HepG2 (cell line): ENCODE measurements at regions not wholly inside any gene's neighbourhood (a gene's known extent, or its start where the extent isn't known, plus 50 kb on each side); places are given as distances from the start of the nearest gene placed in this dataset.

Experiments used
- ATAC-seq: fragments of 200-7000 bp; cut with Tn5 transposase; 3 replicates; pipeline ENCODE4 v1.9.1; 2020; ENCODE audit warnings: mild to moderate bottlenecking, moderate library complexity
- BruUV-seq: library from RNA; stranded (reverse); fragments of 400-500 nt; replicated peaks from 2 replicates; lab custom pipeline; 2021; lab: Mats Ljungman, UMichigan
- CTCF ChIA-PET: fragments of 300-600 bp; formaldehyde crosslinking; extraction: SDS; loops from one replicate; lab custom pipeline; 2021; ENCODE audit warnings: low total read pairs, inconsistent platforms, low intra/inter-chr PET ratio; lab: Yijun Ruan, JAX
- POLR2A ChIA-PET: fragments of 350-600 bp; sonication (Branson Sonifier 250); formaldehyde crosslinking; loops from one replicate; lab custom pipeline; 2020; ENCODE audit warnings: antibody characterized with exemption, inconsistent platforms; lab: Yijun Ruan, JAX
- DNase-seq: peaks from one replicate; pipeline ENCODE4 v3.0.0-alpha.2; 2015; ENCODE audit warnings: low spot score
- FAIRE-seq: peaks from 3 replicates; lab custom pipeline; 2011; peaks lifted over from hg19 to GRCh38; lab: Jason Lieb, UNC
- H2AFZ ChIP-seq: one replicate; pipeline ENCODE4 v1.6.1; 2011; ENCODE audit warnings: low read length, inconsistent platforms
- H3K27ac ChIP-seq: fragments of 300-600 bp; 3 replicates; pipeline ENCODE4 v1.8.0; 2011; ENCODE audit warnings: mixed run types, mild to moderate bottlenecking, mixed read lengths, low read length, inconsistent platforms; ENCODE audit not compliant: insufficient read depth; ENCODE audit errors: extremely low read length
- H3K27me3 ChIP-seq, 2 experiments: fragments of 200-600 bp in 1 of 2; 2 replicates in 1 of 2; 3 replicates in 1 of 2; pipeline versions ENCODE4 v1.6.0 to v1.8.0; 2011; ENCODE audit warnings: low read length in 2 of 2, mild to moderate bottlenecking in 2 of 2, moderate library complexity in 2 of 2, inconsistent platforms in 1 of 2; ENCODE audit not compliant: insufficient read depth in 2 of 2, control insufficient read depth in 1 of 2
- H3K36me3 ChIP-seq, 2 experiments: fragments of 200-600 bp in 1 of 2; replicated peaks in 1 of 2; 2 replicates in 1 of 2; 3 replicates in 1 of 2; pipeline versions ENCODE4 v1.5.1 to v1.8.0; 2011; ENCODE audit warnings: low read length in 2 of 2, inconsistent platforms in 1 of 2; ENCODE audit not compliant: insufficient read depth in 2 of 2, control insufficient read depth in 1 of 2
- H3K4me1 ChIP-seq: 2 replicates; pipeline ENCODE4 v1.5.1; 2012; ENCODE audit warnings: low read length, inconsistent platforms; ENCODE audit not compliant: insufficient read depth
- H3K4me2 ChIP-seq: 2 replicates; pipeline ENCODE4 v1.6.0; 2011; ENCODE audit warnings: low read depth, low read length, inconsistent platforms
- H3K4me3 ChIP-seq, 3 experiments: fragments of 200-600 bp in 1 of 3; sonication (generic), shearing (Covaris generic) in 1 of 3; replicated peaks in 1 of 3; 2 replicates each; pipeline ENCODE4 v1.5.1; 2011 to 2016; ENCODE audit warnings: low read length in 3 of 3, inconsistent platforms in 2 of 3, low read depth in 2 of 3, mild to moderate bottlenecking in 2 of 3, control low read depth in 1 of 3, mixed read lengths in 1 of 3; ENCODE audit not compliant: insufficient read depth in 1 of 3
- H3K79me2 ChIP-seq: one replicate; pipeline ENCODE4 v1.6.1; 2011; ENCODE audit warnings: low read length, inconsistent platforms; ENCODE audit not compliant: insufficient read depth
- H3K9ac ChIP-seq: 2 replicates; pipeline ENCODE4 v1.6.0; 2011; ENCODE audit warnings: mild to moderate bottlenecking, low read depth, low read length, inconsistent platforms; ENCODE audit not compliant: insufficient read depth
- H3K9me3 ChIP-seq: 2 replicates; pipeline ENCODE4 v1.5.1; 2012; ENCODE audit warnings: mild to moderate bottlenecking, low read length
- H4K20me1 ChIP-seq: 2 replicates; pipeline ENCODE4 v1.6.0; 2011; ENCODE audit warnings: inconsistent platforms, mild to moderate bottlenecking, low read length, moderate library complexity; ENCODE audit not compliant: insufficient read depth
- CCDC6 ChIP-seq: sonication (generic); formaldehyde crosslinking; IDR thresholded peaks from 2 replicates; pipeline ENCODE4 v1.8.1; 2022; ENCODE audit warnings: mild to moderate bottlenecking, missing genetic modification reagents, moderate library complexity
- CEBPB ChIP-seq: IDR thresholded peaks from 2 replicates; pipeline ENCODE4 v1.6.1; 2011; ENCODE audit warnings: low read depth, low read length, improper control_type of control experiment, borderline replicate concordance
- GABPB1 ChIP-seq: IDR thresholded peaks from 2 replicates; pipeline ENCODE4 v1.6.1; 2016; ENCODE audit warnings: mild to moderate bottlenecking, missing genetic modification reagents, moderate library complexity, missing compliant biosample characterization
- MLLT10 ChIP-seq: sonication (generic); formaldehyde crosslinking; IDR thresholded peaks from 2 replicates; pipeline ENCODE4 v1.4.0; 2020; ENCODE audit warnings: missing genetic modification reagents
- MTA3 ChIP-seq: sonication (generic); formaldehyde crosslinking; IDR thresholded peaks from 2 replicates; pipeline ENCODE4 v1.4.0; 2020; ENCODE audit warnings: missing genetic modification reagents
- PHF20 ChIP-seq: sonication (generic); formaldehyde crosslinking; IDR thresholded peaks from 2 replicates; pipeline ENCODE4 v1.5.0; 2020; ENCODE audit warnings: mild to moderate bottlenecking, missing genetic modification reagents
- PHF8 ChIP-seq: sonication (generic); formaldehyde crosslinking; IDR thresholded peaks from 2 replicates; pipeline ENCODE4 v1.5.0; 2020; ENCODE audit warnings: missing genetic modification reagents
- RFX5 ChIP-seq: IDR thresholded peaks from 2 replicates; pipeline ENCODE4 v1.6.1; 2011; ENCODE audit warnings: low read depth, low read length, improper control_type of control experiment
- SKIL ChIP-seq: sonication (generic); formaldehyde crosslinking; IDR thresholded peaks from 2 replicates; pipeline ENCODE4 v1.8.0; 2022; ENCODE audit warnings: missing genetic modification reagents, mild to moderate bottlenecking, moderate library complexity, borderline replicate concordance
- WIZ ChIP-seq: sonication (generic); formaldehyde crosslinking; IDR thresholded peaks from 2 replicates; pipeline ENCODE4 v1.5.1; 2020; ENCODE audit warnings: mild to moderate bottlenecking, missing genetic modification reagents
- ZFP36L1 ChIP-seq: sonication (generic); formaldehyde crosslinking; IDR thresholded peaks from 2 replicates; pipeline ENCODE4 v1.8.0; 2022; ENCODE audit warnings: mild to moderate bottlenecking, missing genetic modification reagents, moderate library complexity
- ZGPAT ChIP-seq: IDR thresholded peaks from 2 replicates; pipeline ENCODE4 v1.6.1; 2016; ENCODE audit warnings: mild to moderate bottlenecking
- ZMYM4 ChIP-seq: sonication (generic); formaldehyde crosslinking; IDR thresholded peaks from 2 replicates; pipeline ENCODE4 v1.8.1; 2023; ENCODE audit warnings: mild to moderate bottlenecking, missing genetic modification reagents
- ZNF296 ChIP-seq: sonication (generic); formaldehyde crosslinking; conservative IDR thresholded peaks from 2 replicates; pipeline ENCODE4 v1.5.0; 2020; ENCODE audit warnings: mild to moderate bottlenecking, missing genetic modification reagents
- ZNF383 ChIP-seq: sonication (generic); formaldehyde crosslinking; IDR thresholded peaks from 2 replicates; pipeline ENCODE4 v1.4.0; 2020; ENCODE audit warnings: missing genetic modification reagents, mild to moderate bottlenecking, borderline replicate concordance
- ZNF562 ChIP-seq: sonication (generic); formaldehyde crosslinking; IDR thresholded peaks from 2 replicates; pipeline ENCODE4 v1.8.0; 2022; ENCODE audit warnings: missing genetic modification reagents, borderline replicate concordance
- ZNF709 ChIP-seq: sonication (generic); formaldehyde crosslinking; IDR thresholded peaks from 2 replicates; pipeline ENCODE4 v1.5.0; 2020; ENCODE audit warnings: mild to moderate bottlenecking, missing genetic modification reagents
- ZNF841 ChIP-seq: sonication (generic); formaldehyde crosslinking; IDR thresholded peaks from 2 replicates; pipeline ENCODE4 v1.8.1; 2023; ENCODE audit warnings: missing genetic modification reagents, borderline replicate concordance
- ZSCAN12 ChIP-seq: sonication (generic); formaldehyde crosslinking; IDR thresholded peaks from 2 replicates; pipeline ENCODE4 v1.9.0; 2021; ENCODE audit warnings: mild to moderate bottlenecking, missing genetic modification reagents
- WGBS: methylation state at CpG from one replicate; pipeline ENCODE4 v1.1.6; 2017; ENCODE audit warnings: low lambda C conversion rate; 5-methylcytosine and 5-hydroxymethylcytosine counted together
- in situ Hi-C: cut with HindIII; loops from 2 replicates; pipeline ENCODE4 v1.10.0; 2017; ENCODE audit warnings: low pct_unique_long_range_greater_than_20kb; ENCODE audit not compliant: extremely low pct_ligation_motif_present
- intact Hi-C: fragments of 100-400 bp; cut with micrococcal nuclease; formaldehyde crosslinking; loops from one replicate; pipeline ENCODE4 v1.10.0; 2022; ENCODE audit not compliant: unreplicated experiment
- TF ChIP-seq, protein P1 (sequence below): IDR thresholded peaks from 2 replicates; pipeline ENCODE4 v1.6.1; 2016; ENCODE audit warnings: low read depth, control low read depth

DNA sequence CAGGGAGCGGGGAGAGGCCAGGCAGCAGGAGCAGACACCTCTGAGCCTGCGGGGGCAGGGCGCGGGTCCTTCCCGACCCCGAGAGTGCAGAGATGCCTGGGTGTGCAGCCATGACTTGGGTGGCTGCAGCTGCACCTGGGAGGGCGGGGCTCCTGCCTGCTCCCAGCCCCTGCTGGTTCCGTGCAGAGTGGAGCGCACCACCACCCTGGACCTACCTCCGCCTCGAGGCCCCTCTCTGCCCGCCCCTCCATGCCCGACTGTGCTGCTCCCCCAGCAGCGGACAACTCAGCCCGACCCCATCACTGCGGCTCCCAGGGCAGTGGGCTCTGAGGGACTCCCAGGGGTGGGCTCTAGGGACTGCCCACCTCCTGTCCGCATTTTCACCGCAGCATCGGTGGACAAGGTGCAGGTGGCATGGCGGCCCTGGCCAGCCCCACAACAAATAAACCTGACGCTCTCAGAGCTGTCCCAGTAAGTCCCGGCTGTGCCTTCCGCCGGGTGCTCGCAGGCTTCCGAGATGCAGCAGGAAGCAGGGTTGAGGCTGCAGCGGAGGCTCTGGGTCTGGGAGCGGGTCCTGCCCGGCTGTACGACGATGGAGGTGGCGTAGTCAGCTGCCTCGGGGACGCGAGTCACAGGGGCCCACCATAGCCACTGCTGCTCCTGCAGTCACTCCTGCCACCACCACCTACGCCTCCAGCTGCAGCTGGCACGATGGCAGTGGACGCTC lies 392.0 kb upstream of the CCDC196 start (continued):
- TF ChIP-seq GABPB1 (no peak), ZNF709 (CRISPR knock-in tag) (no peak), ZGPAT (CRISPR knock-in tag) (no peak), MLLT10 (no peak), CCDC6 (CRISPR knock-in tag) (no peak), ZNF841 (CRISPR knock-in tag) (no peak), PHF8 (CRISPR knock-in tag) (no peak), SKIL (no peak)

GRCh38 chr14:66099451-66099850 lies 386.7 kb upstream of the CCDC196 start:
- Histone ChIP-seq H3K9ac (no peak overlapping the region), H3K4me2 (no peak overlapping the region), H3K4me1 (no peaks in the 10 kb centered on the region), H3K9me3 (no peaks in the 10 kb centered on the region), H3K79me2 (no peaks in the 10 kb centered on the region), H3K27me3 (peaks cover 0 to 22% of the 10 kb centered on the region in 2 experiments; a peak in 3 of 5 replicates), H3K36me3 (no peaks in the 10 kb centered on the region), H3K27ac (no peak overlapping the region), H3K4me3 (no peak overlapping the region), H4K20me1 (no peaks in the 10 kb centered on the region), H2AFZ (no peak overlapping the region)
- DNase-seq, result no peak
- ChIA-PET CTCF (no interaction called here), POLR2A (no interaction called here)
- FAIRE-seq, result no peak
- intact Hi-C loops, result no loop called here
- TF ChIP-seq ZNF383 (CRISPR knock-in tag), result no peak
- TF ChIP-seq, protein P1, sequence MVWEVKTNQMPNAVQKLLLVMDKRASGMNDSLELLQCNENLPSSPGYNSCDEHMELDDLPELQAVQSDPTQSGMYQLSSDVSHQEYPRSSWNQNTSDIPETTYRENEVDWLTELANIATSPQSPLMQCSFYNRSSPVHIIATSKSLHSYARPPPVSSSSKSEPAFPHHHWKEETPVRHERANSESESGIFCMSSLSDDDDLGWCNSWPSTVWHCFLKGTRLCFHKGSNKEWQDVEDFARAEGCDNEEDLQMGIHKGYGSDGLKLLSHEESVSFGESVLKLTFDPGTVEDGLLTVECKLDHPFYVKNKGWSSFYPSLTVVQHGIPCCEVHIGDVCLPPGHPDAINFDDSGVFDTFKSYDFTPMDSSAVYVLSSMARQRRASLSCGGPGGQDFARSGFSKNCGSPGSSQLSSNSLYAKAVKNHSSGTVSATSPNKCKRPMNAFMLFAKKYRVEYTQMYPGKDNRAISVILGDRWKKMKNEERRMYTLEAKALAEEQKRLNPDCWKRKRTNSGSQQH (CRISPR knock-in tag), result no peak
- TF ChIP-seq MTA3, result no peak
- TF ChIP-seq ZNF296 (CRISPR knock-in tag), result no peak
- no peak for TF ChIP-seq PHF20 (CRISPR knock-in tag)
- no peak for TF ChIP-seq WIZ (CRISPR knock-in tag)
- no peak for TF ChIP-seq ZMYM4 (CRISPR knock-in tag)
- no peak for TF ChIP-seq RFX5
- TF ChIP-seq ZNF562 (CRISPR knock-in tag), result no peak
- TF ChIP-seq ZFP36L1 (CRISPR knock-in tag), result no peak
- TF ChIP-seq ZSCAN12 (CRISPR knock-in tag), result no peak
- no peak for TF ChIP-seq CEBPB
- in situ Hi-C loops, result no loop called here
- BruUV-seq, result no TSS peak
- 0% methylated on average over 4 of the region's 4 CpGs for WGBS
- no peak for ATAC-seq
